ENCODE measurements at regions not wholly inside any gene's neighbourhood (a gene's known extent, or its start where the extent isn't known, plus 50 kb on each side); places are given as distances from the start of the nearest gene placed in this dataset.

- DNase-seq: no peak
Observed at GRCh38 chr6:47149554-47149953, 107.4 kb upstream of the ADGRF1 start.

- DNase-seq: no peak
Observed at GRCh38 chr6:47149066-47149465, 106.9 kb upstream of the ADGRF1 start.

- DNase-seq: no peak
Observed at GRCh38 chr6:47147836-47148344, 105.8 kb upstream of the ADGRF1 start.

DNA sequence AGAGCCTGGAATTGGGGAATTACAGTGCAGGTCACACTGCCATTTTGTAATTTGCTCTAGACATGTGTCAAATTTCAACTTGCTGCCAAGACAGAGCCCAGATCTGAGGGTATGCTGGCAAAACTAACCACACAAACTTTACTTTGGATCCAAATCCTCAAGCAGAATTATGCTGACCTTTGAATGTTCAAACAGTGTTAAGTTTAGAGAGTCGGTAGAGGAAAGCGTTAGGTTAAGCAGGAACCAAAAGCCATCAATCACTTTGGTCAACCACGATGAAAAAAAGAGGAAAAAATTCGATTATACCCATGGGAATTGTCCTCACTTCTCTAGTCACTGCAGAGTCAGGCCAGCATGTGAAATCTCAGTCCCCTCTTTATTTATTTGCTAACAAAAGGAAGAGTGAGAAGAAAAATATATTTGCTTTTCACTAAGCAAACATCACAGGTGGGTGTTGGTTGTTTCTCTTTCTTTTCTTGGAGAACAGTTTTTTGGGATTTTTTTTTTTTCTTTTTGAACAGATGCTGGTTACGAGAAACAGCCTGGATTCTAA is 105.1 kb upstream of the ADGRF1 start:
- DNase-seq: no peak

- DNase-seq: no peak
Observed at GRCh38 chr6:47146431-47147174, 104.5 kb upstream of the ADGRF1 start.

DNA sequence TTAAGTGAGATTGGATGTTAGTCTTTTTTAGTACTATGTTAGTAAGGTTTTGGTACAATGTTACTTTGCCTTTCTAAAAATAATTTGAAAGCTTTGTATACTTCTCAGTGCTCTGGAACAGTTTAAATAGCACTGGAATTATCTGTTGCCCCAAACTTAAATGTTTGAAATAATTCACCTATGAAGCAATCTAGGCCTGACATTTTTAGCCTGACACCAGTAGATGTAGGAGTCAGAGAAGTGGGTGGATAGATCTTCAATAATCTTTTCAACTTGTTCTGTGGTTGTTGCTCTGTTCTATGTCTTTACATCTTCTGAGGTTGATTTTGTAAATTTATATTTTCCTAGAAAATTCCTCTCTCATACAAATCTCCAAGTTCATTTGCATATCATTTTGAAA is 103.1 kb upstream of the ADGRF1 start:
- no peak for DNase-seq

GRCh38 chr6:47144306-47144705 is 102.2 kb upstream of the ADGRF1 start:
- no peak for DNase-seq

DNA sequence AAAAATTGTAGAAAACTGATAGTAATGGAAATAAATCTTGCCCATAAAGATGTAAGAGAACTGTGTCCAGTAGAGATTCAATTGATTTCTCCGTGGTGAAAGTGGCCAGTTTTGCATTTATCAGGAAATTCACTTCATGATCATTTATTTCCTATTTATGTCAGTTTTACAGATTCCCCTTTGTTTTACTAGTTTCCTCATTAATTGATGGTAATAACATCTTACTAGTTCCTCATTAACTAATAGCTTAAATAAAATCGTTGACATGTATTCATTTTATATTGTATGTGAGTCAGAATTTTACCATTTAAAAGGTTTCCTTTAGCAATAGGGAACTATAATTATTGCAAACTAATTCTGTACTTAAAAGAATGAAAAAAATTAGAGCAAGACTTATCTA is 99.8 kb upstream of the ADGRF1 start:
- DNase-seq: no peak

DNA sequence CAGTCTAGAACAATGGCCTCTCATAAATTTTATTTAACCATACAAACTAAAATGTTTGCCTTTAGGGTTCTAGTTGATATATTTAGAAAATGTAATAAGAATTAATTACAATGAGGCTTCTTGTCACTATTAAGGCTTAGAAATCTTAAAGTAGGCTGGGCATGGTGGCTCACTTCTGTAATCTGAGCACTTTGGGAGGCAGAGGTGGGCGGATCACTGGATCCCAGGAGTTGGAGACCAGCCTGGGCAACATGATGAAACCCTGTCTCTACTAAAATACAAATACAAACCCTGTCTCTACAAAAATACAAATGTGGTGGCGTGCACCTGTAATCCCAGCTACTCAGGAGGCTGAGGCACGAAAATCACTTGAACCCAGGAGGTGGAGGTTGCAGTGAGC is 99.0 kb upstream of the ADGRF1 start:
- no peak for DNase-seq

GRCh38 chr6:47138046-47138445 is 95.9 kb upstream of the ADGRF1 start:
- no peak for DNase-seq

DNA sequence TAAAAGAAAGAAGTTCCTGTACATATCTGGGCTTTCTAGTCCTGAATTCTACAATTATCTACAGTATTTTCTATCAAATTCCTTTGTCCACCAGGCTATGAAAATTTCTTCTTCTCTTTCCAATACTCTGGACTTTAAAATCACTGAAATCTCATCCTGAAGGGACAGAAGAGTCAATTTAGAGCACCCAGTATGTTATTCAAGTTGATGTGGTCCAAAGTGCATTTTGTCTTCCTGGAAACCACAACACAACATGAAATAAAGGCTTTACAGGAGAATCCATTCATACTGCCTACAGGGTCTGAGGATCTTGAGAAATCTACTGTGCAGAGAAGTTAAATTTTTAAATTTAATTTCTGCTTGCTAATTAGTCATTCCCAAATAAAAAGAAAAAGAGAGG is 94.9 kb upstream of the ADGRF1 start:
- DNase-seq: no peak

DNA sequence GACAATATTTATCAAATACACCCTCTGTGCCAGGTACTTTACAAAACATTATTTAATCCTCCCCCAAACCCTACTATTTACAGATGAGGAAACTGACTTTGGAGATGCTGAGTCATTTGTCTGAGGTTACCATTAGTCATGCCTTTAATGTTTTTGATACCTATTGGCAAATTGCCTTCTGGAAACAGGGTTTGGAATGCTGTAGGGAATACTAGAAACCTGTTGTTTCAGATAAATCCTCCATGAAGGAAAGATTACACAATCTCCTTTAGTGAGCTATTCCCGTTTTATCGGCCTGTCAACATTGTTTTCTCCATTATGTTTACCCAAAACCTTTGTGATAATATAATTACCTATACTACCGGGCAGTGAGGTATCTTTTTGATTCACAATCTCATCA is 93.6 kb upstream of the ADGRF1 start:
- no peak for DNase-seq

GRCh38 chr6:47134476-47135189 is 92.5 kb upstream of the ADGRF1 start:
- no peak for DNase-seq

- DNase-seq: no peak
Observed at GRCh38 chr6:47133230-47134000, 91.3 kb upstream of the ADGRF1 start.

- no peak for DNase-seq
Observed at GRCh38 chr6:47132724-47133123, 90.6 kb upstream of the ADGRF1 start.

- no peak for DNase-seq
Observed at GRCh38 chr6:47131773-47132172, 89.6 kb upstream of the ADGRF1 start.

GRCh38 chr6:47130086-47130485 is 88.0 kb upstream of the ADGRF1 start:
- DNase-seq: no peak

- DNase-seq: no peak
Observed at GRCh38 chr6:47129129-47129528, 87.0 kb upstream of the ADGRF1 start.

DNA sequence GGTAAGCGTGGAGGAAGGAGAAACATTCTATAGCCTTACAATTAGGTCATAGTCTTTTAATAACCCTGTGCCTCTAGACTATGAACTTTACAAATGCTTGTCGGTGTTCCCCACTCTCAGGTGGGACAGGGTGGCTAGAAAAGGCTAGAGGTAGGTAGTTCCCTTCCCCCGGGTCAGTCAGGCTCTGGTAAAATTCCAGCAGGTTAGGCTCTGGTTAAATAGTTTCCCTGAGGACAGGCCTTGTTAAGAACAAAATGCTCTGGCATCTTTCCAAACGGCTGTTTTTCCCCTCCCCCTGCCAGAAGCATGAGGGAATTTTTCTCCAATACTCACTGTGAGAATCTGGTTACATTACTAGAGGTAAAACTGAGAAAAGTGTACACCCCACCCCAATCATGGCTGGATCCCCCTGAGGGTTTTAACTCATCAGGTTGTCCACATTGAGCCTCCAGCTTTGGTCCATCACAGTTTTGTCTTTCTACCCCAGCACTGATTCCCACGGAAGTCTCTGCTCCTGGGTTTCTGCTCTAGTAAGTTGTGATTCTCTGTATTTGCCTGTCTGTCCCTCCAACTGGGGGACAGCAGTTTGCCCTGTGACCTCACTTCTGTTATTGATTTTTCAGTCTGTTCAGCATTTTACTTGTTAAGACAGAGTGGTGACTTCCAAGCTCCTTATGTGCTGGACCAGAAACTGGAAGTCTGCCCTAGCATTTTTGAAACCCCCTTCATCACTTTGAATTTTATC is 84.7 kb upstream of the ADGRF1 start:
- peak; percentile 47 for DNase-seq

DNA sequence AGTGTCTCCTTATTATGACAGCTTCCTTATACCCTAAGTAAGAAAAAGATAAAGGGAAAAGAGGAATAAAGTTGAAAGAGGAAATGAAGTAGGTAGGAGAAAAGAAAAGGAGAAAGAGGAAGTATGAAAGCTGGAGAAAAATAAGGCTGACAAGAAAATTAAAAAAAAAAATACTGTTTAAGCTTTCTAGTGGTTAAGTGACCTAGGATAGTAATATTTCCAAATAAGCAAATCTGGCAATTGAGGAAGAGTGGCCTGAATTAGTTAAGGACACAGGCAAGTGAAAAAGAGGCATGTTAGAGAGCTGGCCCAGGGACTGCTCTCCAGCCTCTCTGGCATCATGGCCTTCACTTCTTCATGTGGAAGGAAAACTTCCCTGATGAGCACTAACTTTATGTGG is 76.5 kb upstream of the ADGRF1 start:
- no peak for DNase-seq

DNA sequence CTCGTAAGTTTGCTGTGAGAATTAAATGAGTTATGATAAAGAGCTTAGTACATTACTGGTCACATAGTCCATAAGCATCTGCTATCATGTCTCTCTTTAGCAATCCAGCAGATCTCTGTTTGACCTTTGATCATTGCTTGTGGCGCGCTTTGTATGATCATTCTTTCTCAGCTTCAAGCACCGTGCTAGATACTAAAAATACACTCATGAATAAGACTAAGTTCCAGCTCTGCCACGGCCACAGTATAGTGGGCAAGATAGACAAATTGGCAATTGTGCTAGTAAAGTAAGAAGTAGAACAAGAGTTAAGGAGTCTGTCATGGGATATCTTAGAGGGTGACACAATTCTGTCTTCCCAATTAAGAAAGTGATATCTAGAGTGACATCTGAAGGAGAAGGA is 75.2 kb upstream of the ADGRF1 start:
- no peak for DNase-seq

DNA sequence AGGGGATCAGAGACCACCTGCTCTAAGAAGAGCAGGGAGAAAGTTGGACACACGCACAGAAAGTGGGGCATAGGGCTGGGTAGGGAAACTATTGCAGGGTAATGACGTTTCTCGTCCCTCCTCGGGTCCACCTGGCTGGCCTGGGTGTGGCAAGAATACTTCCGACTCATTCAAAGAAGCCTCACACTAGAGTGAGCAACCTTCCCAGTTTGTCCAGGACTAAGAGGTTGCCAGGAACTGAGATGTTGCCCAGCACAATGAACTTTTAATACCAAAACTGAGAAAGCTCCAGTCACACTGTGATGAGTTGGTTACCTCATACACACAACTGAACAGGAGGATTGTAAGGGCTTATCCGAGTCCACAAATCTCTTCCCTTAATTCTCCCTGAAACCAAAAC is 74.5 kb upstream of the ADGRF1 start:
- DNase-seq: no peak

GRCh38 chr6:47116086-47116485 is 74.0 kb upstream of the ADGRF1 start:
- DNase-seq: no peak

Measured in left hindlimb (tissue), 1 donor.